GM19023 (cell line): ENCODE measurements at regions not wholly inside any gene's neighbourhood (a gene's known extent, or its start where the extent isn't known, plus 50 kb on each side); places are given as distances from the start of the nearest gene placed in this dataset.

Experiments used
- ATAC-seq: cut with Tn5 transposase; IDR thresholded peaks from one replicate; pipeline ENCODE4 v1.9.1; 2021; ENCODE audit warnings: mild to moderate bottlenecking, moderate library complexity; ENCODE audit not compliant: unreplicated experiment

DNA sequence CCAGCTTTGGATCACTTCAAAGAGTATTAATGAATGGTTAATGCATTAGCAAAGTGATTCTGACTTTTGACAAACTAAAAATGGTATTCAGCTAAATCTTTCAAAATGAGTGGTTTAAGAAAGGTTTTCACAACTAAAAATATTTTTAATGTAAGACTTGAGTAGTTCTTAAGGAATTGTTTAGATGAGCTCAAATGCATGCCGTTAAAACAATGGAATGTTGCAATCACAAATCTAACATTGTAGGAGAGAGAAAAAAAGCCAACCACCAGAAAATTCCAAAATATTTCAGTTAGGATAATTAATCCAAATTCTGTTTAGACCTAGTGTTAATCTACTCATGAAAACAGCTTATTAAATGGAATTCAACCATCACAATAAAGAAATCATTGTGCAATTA, 1044.8 kb upstream of the SLC10A2 start:
- no peak for ATAC-seq

DNA sequence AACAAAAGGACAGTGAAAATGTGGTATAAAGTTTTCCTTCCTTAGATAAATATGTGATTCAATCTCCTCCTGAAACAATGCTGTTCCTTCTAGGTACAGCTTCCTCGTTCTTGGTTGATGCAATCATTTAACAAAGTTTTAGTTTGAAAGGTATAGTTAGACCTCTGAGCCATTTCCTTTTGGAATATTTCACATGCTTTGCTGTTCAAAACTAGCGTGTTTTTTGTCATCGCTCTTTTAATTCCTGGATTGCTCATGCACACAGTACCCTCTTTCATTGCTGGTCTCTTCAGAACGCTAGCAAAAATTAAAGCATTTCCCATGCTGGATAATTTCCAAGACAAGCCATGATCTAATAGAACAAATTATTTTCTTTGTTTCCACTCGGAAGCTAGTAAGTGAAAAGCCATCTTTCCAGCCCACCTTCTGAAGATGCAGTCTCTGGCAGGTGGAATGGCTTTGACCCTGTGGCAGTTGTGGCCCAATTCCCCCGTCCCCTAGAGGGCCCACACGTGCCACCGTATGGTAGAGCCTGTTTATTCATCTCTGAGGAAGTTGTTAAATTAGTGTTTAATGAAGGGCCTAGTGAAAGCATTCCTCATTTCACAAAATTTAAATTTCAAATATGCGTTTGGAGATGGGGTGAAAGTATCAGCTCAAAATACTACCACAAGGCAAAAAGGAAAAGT, 1040.6 kb upstream of the SLC10A2 start:
- ATAC-seq: no peak

DNA sequence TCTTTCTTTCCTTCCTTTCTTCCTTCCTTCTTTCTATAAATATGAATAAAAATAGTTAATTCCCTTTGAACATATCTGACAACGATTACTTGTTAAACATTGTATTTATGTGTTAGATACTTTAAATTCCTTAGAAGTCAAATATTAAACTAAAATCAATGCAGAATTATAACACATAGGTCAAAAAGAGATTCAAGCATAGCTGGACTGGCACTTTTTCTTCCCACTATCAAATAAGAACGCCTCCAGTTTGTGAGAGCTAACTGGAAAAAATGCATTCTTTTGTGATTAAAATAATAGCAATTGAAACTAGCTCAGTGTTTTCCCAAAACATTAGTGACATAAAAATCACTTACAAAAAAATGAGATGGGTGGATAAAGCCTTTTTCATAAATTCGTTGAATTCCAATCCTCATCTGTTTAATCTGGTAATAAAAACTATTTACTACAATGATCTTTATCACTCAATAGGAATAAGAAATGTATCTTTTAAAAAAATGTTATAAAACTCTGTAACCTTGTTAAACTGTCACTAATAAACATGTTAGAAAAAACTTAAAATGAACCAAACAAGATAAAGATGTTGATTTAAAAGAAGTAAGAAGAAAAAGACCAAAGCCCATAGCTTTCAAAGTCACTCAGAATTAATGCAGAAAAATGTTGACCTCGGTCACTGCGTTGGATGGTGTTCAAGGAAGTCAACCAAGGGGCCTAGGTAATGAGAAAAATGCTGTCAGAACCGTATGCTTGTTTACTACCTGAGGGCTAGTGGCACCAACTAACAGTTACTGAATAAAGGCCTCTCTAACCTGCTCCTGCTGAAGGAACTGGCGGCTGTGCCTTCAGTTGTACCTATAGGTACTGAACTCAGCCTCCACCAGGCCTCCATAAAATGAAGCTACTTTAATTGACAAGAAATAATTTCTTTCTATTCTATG, 1039.5 kb upstream of the SLC10A2 start:
- no peak for ATAC-seq

GRCh38 chr13:104099750-104100149, 1033.5 kb upstream of the SLC10A2 start:
- ATAC-seq: no peak

DNA sequence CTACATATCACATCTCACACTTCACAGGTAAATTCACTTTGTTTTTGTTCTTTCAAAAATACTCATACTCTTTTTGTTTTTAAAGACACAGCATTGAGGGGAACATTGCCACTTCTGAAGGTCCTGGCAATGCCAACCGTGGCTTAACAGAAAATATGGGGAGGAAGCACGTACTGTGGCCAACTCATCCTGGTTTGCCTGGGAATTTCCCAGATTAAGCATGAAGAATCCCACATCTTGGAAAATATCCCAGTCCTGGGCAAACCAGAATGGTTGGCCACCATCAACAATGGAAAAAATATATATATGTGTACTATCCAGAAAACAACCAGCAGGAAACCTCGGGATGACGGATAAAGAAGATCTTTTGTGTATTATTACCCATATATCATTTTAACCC, 1032.2 kb upstream of the SLC10A2 start:
- ATAC-seq: no peak

DNA sequence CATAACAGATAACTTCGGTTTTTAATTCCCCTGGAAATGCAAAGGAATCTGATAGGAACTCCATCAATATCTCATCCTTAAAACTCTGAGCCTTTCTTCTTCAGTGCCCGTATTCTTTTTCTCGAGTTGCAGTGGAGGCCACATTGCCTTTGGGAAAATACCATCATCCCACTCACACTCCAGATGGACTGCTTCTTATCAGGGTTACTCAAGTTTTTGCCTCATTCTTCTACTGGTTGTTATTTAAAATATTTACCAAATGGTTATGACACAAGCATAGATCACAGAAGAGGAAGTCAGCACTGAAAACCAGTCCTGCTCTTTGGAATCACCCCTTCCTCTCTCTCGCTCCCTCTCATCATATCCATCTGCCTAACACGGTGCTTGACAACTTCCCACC, 1020.5 kb upstream of the SLC10A2 start:
- ATAC-seq: no peak

DNA sequence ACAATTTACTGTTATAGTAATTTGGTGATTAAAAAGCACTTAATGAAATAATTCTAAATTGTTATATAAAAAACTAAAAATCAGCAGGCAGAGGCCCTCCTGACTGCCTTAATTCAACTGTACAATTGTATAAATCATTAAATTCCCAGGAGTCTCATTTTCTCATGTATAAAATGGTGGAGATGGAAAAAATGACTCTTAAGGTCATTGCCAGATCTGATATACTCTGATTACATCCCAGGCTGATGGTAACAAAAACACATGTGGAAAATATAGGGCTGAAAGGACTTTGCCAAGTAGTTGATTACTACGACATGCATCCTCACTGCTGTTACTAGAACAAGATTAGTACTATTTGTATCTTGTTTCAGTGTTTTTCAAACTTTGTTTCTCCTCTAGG, 1020.0 kb upstream of the SLC10A2 start:
- ATAC-seq: no peak

- no peak for ATAC-seq
These were observed 1019.4 kb upstream of the SLC10A2 start for GRCh38 chr13:104085611-104086010.

GRCh38 chr13:104074326-104074725, 1008.1 kb upstream of the SLC10A2 start:
- no peak for ATAC-seq

DNA sequence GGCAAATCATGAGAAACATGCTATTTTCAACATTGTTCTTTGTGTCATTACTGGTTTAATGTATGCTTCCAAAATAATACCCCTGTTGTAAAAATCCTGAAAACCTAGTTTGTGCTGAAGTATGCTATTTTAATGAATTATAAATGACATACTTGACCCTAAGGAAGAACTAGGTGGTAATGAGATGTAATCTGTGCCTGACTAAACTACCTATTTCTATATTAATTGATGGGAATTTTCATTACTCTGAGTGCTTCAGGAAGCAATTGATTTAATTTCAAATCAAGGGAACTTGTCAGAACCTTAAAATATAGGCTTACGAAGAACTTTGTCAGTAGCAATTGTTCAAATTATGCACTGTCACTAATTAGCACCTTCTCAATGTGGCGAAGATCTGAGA, 1005.6 kb upstream of the SLC10A2 start:
- ATAC-seq: no peak

DNA sequence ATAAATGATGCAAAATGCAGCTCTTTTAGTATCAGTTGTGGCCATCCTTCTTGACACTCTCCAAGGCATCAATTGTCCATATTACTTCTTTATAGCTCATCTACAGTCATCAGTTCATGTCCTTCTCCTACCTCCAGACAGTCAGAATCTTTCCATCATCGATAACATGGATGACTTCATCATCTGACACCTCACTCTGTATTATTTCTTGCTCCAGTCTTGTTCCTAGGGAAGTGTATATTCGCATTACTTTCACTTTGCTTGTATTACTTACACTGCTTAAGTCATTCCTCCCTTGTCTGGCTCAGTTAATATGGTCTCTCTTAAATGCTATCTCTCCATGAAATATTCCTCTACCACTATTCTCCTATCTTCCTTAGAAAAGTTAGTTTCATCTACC, 999.1 kb upstream of the SLC10A2 start:
- no peak for ATAC-seq

- ATAC-seq: no peak
These were observed 991.6 kb upstream of the SLC10A2 start for GRCh38 chr13:104057861-104058260.

GRCh38 chr13:104045907-104046306, 979.7 kb upstream of the SLC10A2 start:
- no peak for ATAC-seq

- no peak for ATAC-seq
These were observed 977.0 kb upstream of the SLC10A2 start for GRCh38 chr13:104043184-104043583.

GRCh38 chr13:104034891-104035290, 968.7 kb upstream of the SLC10A2 start:
- ATAC-seq: no peak

GRCh38 chr13:104025303-104025702, 959.1 kb upstream of the SLC10A2 start:
- no peak for ATAC-seq

DNA sequence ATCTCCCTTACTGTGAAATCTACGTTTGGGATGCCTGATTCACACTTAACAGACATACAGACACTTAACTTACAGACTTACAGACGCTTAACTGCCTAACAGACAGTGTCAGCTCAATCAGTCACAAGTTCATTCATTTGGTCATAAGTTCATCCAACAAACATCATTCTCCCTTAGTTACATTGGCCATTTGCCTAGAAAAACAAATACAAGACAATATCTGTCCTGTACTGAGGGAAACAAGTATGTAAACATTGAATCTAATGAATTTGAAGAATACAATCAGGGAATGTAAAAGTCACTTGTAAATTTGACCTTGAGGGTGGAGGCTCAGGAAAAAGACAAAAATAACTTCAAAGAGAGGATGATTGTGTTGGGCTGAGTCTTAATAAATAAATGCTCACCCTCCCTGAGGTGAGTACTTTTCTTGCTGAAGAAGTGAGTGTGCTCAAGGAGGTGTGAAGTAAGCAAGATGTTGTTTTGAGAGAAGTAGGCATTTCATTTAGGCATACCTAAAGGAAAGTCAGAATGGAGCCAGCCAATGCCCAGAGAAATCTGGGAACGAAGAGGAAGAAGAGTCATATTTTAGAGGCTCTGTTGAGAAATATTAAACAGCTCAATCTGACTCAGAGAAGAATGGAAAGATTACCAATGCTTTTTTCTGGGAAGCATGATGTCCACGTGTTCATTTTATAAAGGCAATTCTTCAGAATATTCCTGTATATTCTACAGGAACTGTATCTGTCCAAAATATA, 958.4 kb upstream of the SLC10A2 start:
- ATAC-seq: no peak

DNA sequence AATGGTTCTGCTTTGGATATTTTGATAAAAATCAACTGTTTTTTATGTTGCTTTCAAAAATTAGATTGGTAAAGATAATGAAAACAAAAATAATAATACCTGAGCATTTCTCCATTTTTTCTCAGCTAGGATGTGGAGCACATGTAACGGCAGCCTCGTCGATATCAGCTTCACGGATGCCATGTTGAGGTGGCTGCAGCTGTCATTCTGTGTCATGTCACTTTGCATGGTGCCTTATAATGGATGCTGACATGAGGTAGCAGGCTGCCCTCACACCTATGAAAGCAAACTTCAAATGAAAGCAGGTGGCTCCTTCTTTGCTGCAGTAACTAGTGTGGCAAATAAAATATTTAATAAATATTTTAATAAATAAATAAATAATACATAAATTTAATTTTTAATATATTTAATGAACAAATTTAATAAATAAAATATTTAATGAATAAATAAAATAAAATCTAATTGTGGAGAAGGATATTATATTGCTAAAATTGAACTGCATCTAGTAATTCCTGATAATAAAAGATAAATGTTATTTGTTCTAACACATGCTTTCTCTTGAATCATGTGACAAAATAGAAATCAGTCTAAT, 955.7 kb upstream of the SLC10A2 start:
- ATAC-seq: no peak

DNA sequence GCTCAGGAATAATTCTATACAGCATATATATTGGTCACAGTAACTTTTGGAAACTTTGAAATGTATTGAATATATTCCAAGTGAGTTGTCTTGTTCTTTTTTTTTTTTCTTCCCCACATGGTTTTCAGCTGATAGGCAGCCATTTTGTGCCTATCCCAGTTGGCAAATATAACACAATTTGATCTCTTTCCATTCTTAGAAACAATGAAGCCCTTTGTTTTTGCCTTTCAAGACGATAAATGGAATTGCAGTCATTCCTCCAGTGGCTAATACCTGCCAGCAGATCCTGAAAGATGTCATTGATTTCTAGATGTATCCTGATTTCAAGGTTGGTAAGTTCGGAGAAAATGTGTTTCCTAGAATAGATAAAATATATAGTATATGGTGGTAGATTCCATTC, 951.1 kb upstream of the SLC10A2 start:
- ATAC-seq: no peak

GRCh38 chr13:104015646-104016396, 949.6 kb upstream of the SLC10A2 start:
- no peak for ATAC-seq
